H9 (cell line): ENCODE measurements at regions not wholly inside any gene's neighbourhood (a gene's known extent, or its start where the extent isn't known, plus 50 kb on each side); places are given as distances from the start of the nearest gene placed in this dataset.

ENCODE experiments used
- DNase-seq: peaks from one replicate; pipeline ENCODE4 v3.0.0-alpha.2; 2017
- H2AFZ ChIP-seq: one replicate; pipeline ENCODE4 v1.6.1; 2013; ENCODE audit warnings: mild to moderate bottlenecking, low read length, control low read depth, moderate library complexity
- H2AK5ac ChIP-seq: 2 replicates; pipeline ENCODE4 v1.6.1; 2013; ENCODE audit warnings: low read length, control low read depth, mixed read lengths; ENCODE audit not compliant: insufficient read length
- H2BK120ac ChIP-seq: one replicate; pipeline ENCODE4 v1.6.1; 2013; ENCODE audit warnings: low read depth, mild to moderate bottlenecking, low read length, control low read depth, inconsistent platforms; ENCODE audit not compliant: poor library complexity, severe bottlenecking
- H2BK12ac ChIP-seq: 2 replicates; pipeline ENCODE4 v1.6.1; 2013; ENCODE audit warnings: low read length, control low read depth, mixed read lengths, low read depth; ENCODE audit not compliant: insufficient read length
- H2BK15ac ChIP-seq: 2 replicates; pipeline ENCODE4 v1.6.1; 2013; ENCODE audit warnings: low read depth, low read length, control low read depth
- H2BK20ac ChIP-seq: one replicate; pipeline ENCODE4 v1.6.1; 2013; ENCODE audit warnings: low read depth, mild to moderate bottlenecking, low read length, control low read depth, inconsistent platforms; ENCODE audit not compliant: poor library complexity, severe bottlenecking
- H2BK5ac ChIP-seq: 2 replicates; pipeline ENCODE4 v1.6.1; 2013; ENCODE audit warnings: low read length, control low read depth, mixed read lengths; ENCODE audit not compliant: insufficient read length
- H3K14ac ChIP-seq: 2 replicates; pipeline ENCODE4 v1.6.1; 2013; ENCODE audit warnings: low read length, control low read depth; ENCODE audit not compliant: insufficient read depth
- H3K18ac ChIP-seq: 2 replicates; pipeline ENCODE4 v1.6.1; 2013; ENCODE audit warnings: low read depth, mild to moderate bottlenecking, mixed read lengths, low read length, control low read depth; ENCODE audit not compliant: insufficient read length
- H3K23ac ChIP-seq: 2 replicates; pipeline ENCODE4 v1.6.1; 2013; ENCODE audit warnings: low read length, control low read depth, mixed read lengths, low read depth; ENCODE audit not compliant: insufficient read length
- H3K23me2 ChIP-seq: 2 replicates; pipeline ENCODE4 v1.6.1; 2013; ENCODE audit warnings: low read depth, mild to moderate bottlenecking, mixed read lengths, low read length, control low read depth; ENCODE audit not compliant: insufficient read length, poor library complexity, severe bottlenecking
- H3K27ac ChIP-seq: 2 replicates; pipeline ENCODE4 v1.5.1; 2013; ENCODE audit warnings: low read length, control low read depth, mixed read lengths, low read depth; ENCODE audit not compliant: insufficient read length
- H3K27me3 ChIP-seq: 2 replicates; pipeline ENCODE4 v1.6.1; 2013; ENCODE audit warnings: low read length, control low read depth, inconsistent platforms; ENCODE audit not compliant: insufficient read depth
- H3K4ac ChIP-seq: 2 replicates; pipeline ENCODE4 v1.6.1; 2013; ENCODE audit warnings: low read depth, mild to moderate bottlenecking, control low read depth, inconsistent platforms, low read length, moderate library complexity
- H3K4me1 ChIP-seq: 2 replicates; pipeline ENCODE4 v1.6.1; 2013; ENCODE audit warnings: low read length, control low read depth, inconsistent platforms; ENCODE audit not compliant: insufficient read depth
- H3K4me2 ChIP-seq: 2 replicates; pipeline ENCODE4 v1.6.1; 2013; ENCODE audit warnings: low read length, control low read depth, mixed read lengths; ENCODE audit not compliant: insufficient read length, insufficient read depth
- H3K56ac ChIP-seq: 2 replicates; pipeline ENCODE4 v1.6.1; 2013; ENCODE audit warnings: low read depth, mild to moderate bottlenecking, mixed read lengths, low read length, control low read depth; ENCODE audit not compliant: insufficient read length
- H3K79me1 ChIP-seq: 2 replicates; pipeline ENCODE4 v1.6.1; 2013; ENCODE audit warnings: low read depth, mild to moderate bottlenecking, moderate library complexity, low read length, control low read depth, inconsistent platforms; ENCODE audit not compliant: insufficient read depth, poor library complexity, severe bottlenecking
- H3K79me2 ChIP-seq: 2 replicates; pipeline ENCODE4 v1.6.1; 2013; ENCODE audit warnings: low read length, control low read depth, inconsistent platforms; ENCODE audit not compliant: insufficient read depth
- H3K9ac ChIP-seq: 2 replicates; pipeline ENCODE4 v1.6.1; 2013; ENCODE audit warnings: low read length, control low read depth, mixed read lengths; ENCODE audit not compliant: insufficient read length; ENCODE audit errors: extremely low read depth
- H3K9me3 ChIP-seq: one replicate; pipeline ENCODE4 v1.6.1; 2013; ENCODE audit warnings: low read depth, low read length, inconsistent platforms; ENCODE audit not compliant: control insufficient read depth
- H3T11ph ChIP-seq: one replicate; pipeline ENCODE4 v1.6.1; 2013; ENCODE audit warnings: mild to moderate bottlenecking, low read length, control low read depth, inconsistent platforms
- H4K20me1 ChIP-seq: one replicate; pipeline ENCODE4 v1.6.1; 2013; ENCODE audit not compliant: control insufficient read depth, insufficient read length, insufficient read depth
- H4K5ac ChIP-seq: 2 replicates; pipeline ENCODE4 v1.6.1; 2013; ENCODE audit warnings: low read depth, mild to moderate bottlenecking, mixed read lengths, low read length, control low read depth; ENCODE audit not compliant: insufficient read length
- H4K8ac ChIP-seq: replicated peaks from 2 replicates; pipeline ENCODE4 v1.6.1; 2013; ENCODE audit warnings: low read length, control low read depth, mixed read lengths, low read depth; ENCODE audit not compliant: insufficient read length
- H4K91ac ChIP-seq: 2 replicates; pipeline ENCODE4 v1.6.1; 2013; ENCODE audit warnings: low read depth, mild to moderate bottlenecking, moderate library complexity, mixed read lengths, low read length, control low read depth; ENCODE audit not compliant: insufficient read length
- H3K27ac Mint-ChIP-seq, 3 experiments: 2 replicates in 2 of 3; 3 replicates in 1 of 3; pipeline ENCODE4 v1.8.0; 2020 to 2021; ENCODE audit warnings: mixed read lengths in 3 of 3, mild to moderate bottlenecking in 1 of 3, moderate library complexity in 1 of 3
- H3K27me3 Mint-ChIP-seq: 2 replicates; pipeline ENCODE4 v1.8.0; 2021; ENCODE audit warnings: low read depth, mild to moderate bottlenecking, moderate library complexity, mixed read lengths
- H3K36me3 Mint-ChIP-seq, 3 experiments: 2 replicates in 2 of 3; 3 replicates in 1 of 3; pipeline ENCODE4 v1.8.0; 2020 to 2021; ENCODE audit warnings: low read depth in 3 of 3, mixed read lengths in 3 of 3; ENCODE audit not compliant: insufficient read depth in 1 of 3
- H3K4me1 Mint-ChIP-seq, 2 experiments: 2 replicates each; pipeline ENCODE4 v1.8.0; 2020; ENCODE audit warnings: mixed read lengths in 2 of 2
- H3K4me3 Mint-ChIP-seq, 2 experiments: 2 replicates in 1 of 2; 3 replicates in 1 of 2; pipeline ENCODE4 v1.8.0; 2020 to 2021; ENCODE audit warnings: mild to moderate bottlenecking in 2 of 2, mixed read lengths in 2 of 2, moderate library complexity in 1 of 2
- H3K9me3 Mint-ChIP-seq, 2 experiments: 2 replicates in 1 of 2; 3 replicates in 1 of 2; pipeline ENCODE4 v1.8.0; 2020; ENCODE audit warnings: mild to moderate bottlenecking in 2 of 2, mixed read lengths in 2 of 2, moderate library complexity in 1 of 2
- WGBS: extraction: QIAGEN DNeasy Blood & Tissue Kit; methylation state at CpG from one replicate; pipeline ENCODE4 v1.1.7; 2013; ENCODE audit warnings: missing lambda C conversion rate, low lambda C conversion rate, mixed read lengths; ENCODE audit not compliant: insufficient read length; ENCODE audit errors: extremely low coverage; 5-methylcytosine and 5-hydroxymethylcytosine counted together
- TF ChIP-seq, protein P1 (sequence below): fragments of 200-600 bp; sonication (generic); conservative IDR thresholded peaks from 3 replicates; pipeline ENCODE4 v1.8.0; 2021; ENCODE audit warnings: antibody characterized with exemption, mild to moderate bottlenecking

DNA sequence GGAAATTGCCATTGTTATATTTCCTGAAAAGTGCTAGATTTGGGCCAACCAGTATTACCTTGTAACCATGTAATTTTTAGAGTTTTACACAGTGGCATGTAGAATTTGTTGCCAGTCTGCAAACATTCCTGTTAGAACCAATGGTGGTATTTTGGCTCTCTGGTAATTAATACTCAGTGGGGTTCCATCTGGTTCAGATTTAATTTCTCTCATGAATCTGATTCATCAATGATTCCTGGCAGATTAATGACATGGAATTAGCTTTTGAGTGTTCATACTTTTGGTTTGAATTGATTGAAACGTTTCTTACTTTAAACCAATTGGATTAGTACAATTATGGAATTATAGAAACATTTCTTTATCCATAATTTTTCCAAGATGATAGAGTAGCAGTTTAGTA lies 93.2 kb downstream of the MC4R start:
- H3K27me3 Mint-ChIP-seq: no peaks in the 10 kb centered on the region
- no peak overlapping the region for H4K91ac ChIP-seq
- no peak overlapping the region for H3K56ac ChIP-seq
- no peaks in the 10 kb centered on the region for H3K79me2 ChIP-seq
- H3K27me3 ChIP-seq: no peaks in the 10 kb centered on the region
- H2AFZ ChIP-seq: no peak overlapping the region
- H4K5ac ChIP-seq: no peak overlapping the region
- H4K8ac ChIP-seq: no peak overlapping the region
- no peaks in the 10 kb centered on the region for H3K79me1 ChIP-seq
- no peak overlapping the region for H3T11ph ChIP-seq
- no peak overlapping the region for H2BK20ac ChIP-seq
- DNase-seq: no peak
- no peak overlapping the region for H3K23ac ChIP-seq
- H3K4me1 ChIP-seq: no peaks in the 10 kb centered on the region
- no peak overlapping the region for H2BK15ac ChIP-seq
- no peaks in the 10 kb centered on the region for H3K9me3 Mint-ChIP-seq
- H3K9ac ChIP-seq: no peak overlapping the region
- H3K14ac ChIP-seq: no peak overlapping the region
- WGBS: no CpG with 5 or more reads among the region's 1 CpG
- no peaks in the 10 kb centered on the region for H3K9me3 ChIP-seq
- TF ChIP-seq, protein P1, sequence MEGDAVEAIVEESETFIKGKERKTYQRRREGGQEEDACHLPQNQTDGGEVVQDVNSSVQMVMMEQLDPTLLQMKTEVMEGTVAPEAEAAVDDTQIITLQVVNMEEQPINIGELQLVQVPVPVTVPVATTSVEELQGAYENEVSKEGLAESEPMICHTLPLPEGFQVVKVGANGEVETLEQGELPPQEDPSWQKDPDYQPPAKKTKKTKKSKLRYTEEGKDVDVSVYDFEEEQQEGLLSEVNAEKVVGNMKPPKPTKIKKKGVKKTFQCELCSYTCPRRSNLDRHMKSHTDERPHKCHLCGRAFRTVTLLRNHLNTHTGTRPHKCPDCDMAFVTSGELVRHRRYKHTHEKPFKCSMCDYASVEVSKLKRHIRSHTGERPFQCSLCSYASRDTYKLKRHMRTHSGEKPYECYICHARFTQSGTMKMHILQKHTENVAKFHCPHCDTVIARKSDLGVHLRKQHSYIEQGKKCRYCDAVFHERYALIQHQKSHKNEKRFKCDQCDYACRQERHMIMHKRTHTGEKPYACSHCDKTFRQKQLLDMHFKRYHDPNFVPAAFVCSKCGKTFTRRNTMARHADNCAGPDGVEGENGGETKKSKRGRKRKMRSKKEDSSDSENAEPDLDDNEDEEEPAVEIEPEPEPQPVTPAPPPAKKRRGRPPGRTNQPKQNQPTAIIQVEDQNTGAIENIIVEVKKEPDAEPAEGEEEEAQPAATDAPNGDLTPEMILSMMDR: no peak
- no peaks in the 10 kb centered on the region for H3K36me3 Mint-ChIP-seq
- no peak overlapping the region for H3K18ac ChIP-seq
- no peak overlapping the region for H3K4ac ChIP-seq
- H3K27ac ChIP-seq: no peak overlapping the region
- H2BK12ac ChIP-seq: no peak overlapping the region
- no peaks in the 10 kb centered on the region for H4K20me1 ChIP-seq
- H3K23me2 ChIP-seq: no peaks in the 10 kb centered on the region
- H2AK5ac ChIP-seq: no peak overlapping the region
- peaks cover 0 to 3% of the 10 kb centered on the region in 2 experiments; a peak in 2 of 4 replicates for H3K4me1 Mint-ChIP-seq
- no peak overlapping the region for H3K4me2 ChIP-seq
- no peak overlapping the region for H3K4me3 Mint-ChIP-seq
- no peak overlapping the region for H2BK5ac ChIP-seq
- H3K27ac Mint-ChIP-seq: no peak overlapping the region
- no peak overlapping the region for H2BK120ac ChIP-seq
